Small intestine (tissue), 7 donors: ENCODE measurements at regions not wholly inside any gene's neighbourhood (a gene's known extent, or its start where the extent isn't known, plus 50 kb on each side); places are given as distances from the start of the nearest gene placed in this dataset.
"Not testable (repeated sequence)": the region's sequence is repeated elsewhere in the genome, so short reads cannot be mapped to it uniquely, and the experiment has no call there.

Source experiments
- DNase-seq, 2 donors: peaks; one replicate each; pipeline versions ENCODE4 v3.0.0 to v3.0.0-alpha.2; 2013
- FAIRE-seq: peaks from 2 replicates; lab custom pipeline; 2012; peaks lifted over from hg19 to GRCh38; lab: Jason Lieb, UNC
- H3K27ac ChIP-seq, 3 donors: one replicate each; pipeline ENCODE4 v1.5.1; 2013; ENCODE audit warnings: low read length in 2 of 3, mild to moderate bottlenecking in 2 of 3, control low read depth in 1 of 3, inconsistent platforms in 1 of 3, low read depth in 1 of 3, moderate library complexity in 1 of 3
- H3K27me3 ChIP-seq, 3 donors: one replicate each; pipeline ENCODE4 v1.6.1; 2013; ENCODE audit warnings: low read length in 3 of 3, inconsistent platforms in 1 of 3; ENCODE audit not compliant: control insufficient read depth in 3 of 3, insufficient read depth in 3 of 3
- H3K36me3 ChIP-seq, 3 donors: one replicate each; pipeline ENCODE4 v1.6.1; 2013; ENCODE audit warnings: low read length in 3 of 3, inconsistent platforms in 1 of 3, low read depth in 1 of 3, mild to moderate bottlenecking in 1 of 3, moderate library complexity in 1 of 3; ENCODE audit not compliant: control insufficient read depth in 3 of 3, insufficient read depth in 2 of 3
- H3K4me1 ChIP-seq, 3 donors: one replicate each; pipeline ENCODE4 v1.6.1; 2013; ENCODE audit warnings: low read length in 2 of 3, inconsistent platforms in 1 of 3, low read depth in 1 of 3, mild to moderate bottlenecking in 1 of 3, moderate library complexity in 1 of 3; ENCODE audit not compliant: control insufficient read depth in 3 of 3, insufficient read depth in 2 of 3
- H3K4me3 ChIP-seq, 3 donors: one replicate each; pipeline ENCODE4 v1.5.1; 2013; ENCODE audit warnings: low read length in 3 of 3, control low read depth in 1 of 3, inconsistent platforms in 1 of 3, low read depth in 1 of 3, mild to moderate bottlenecking in 1 of 3, moderate library complexity in 1 of 3
- H3K9me3 ChIP-seq, 2 donors: one replicate each; pipeline ENCODE4 v1.6.1; 2013; ENCODE audit warnings: low read depth in 1 of 2, low read length in 1 of 2; ENCODE audit not compliant: control insufficient read depth in 2 of 2, insufficient read depth in 1 of 2
- WGBS, 3 donors: extraction: QIAGEN DNeasy Blood & Tissue Kit; methylation state at CpG; one replicate each; pipeline ENCODE4 v1.1.7; 2013; 5-methylcytosine and 5-hydroxymethylcytosine counted together
- donor health status: healthy with polysubstance abuse.
- donor health status: control.
- donor health status: control.
- donor health status: Bipolar disorder and iron deficiency.
- donor health status: healthy.

DNA sequence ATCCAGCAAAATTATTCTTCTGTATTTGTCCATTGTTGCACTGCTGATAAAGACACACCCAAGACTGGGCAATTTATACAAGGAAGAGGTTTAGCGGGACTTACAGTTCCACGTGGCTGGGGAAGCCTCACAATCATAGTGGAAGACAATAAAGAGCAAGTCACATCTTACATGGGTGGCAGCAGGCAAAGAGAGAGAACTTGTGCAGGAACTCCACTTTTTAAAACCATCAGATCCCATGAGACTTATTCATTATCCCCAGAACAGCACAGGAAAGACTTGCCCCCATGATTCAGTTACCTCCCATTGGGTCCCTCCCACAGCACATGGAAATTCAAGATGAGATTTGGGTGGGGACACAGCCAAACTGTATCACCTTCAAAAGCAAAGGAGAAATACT, 286.5 kb upstream of the ECI2 start:
- peaks cover 0 to 10% of the 10 kb centered on the region in 2 donors for H3K9me3 ChIP-seq
- H3K27me3 ChIP-seq = no peaks in the 10 kb centered on the region
- FAIRE-seq (no peak), DNase-seq (no peak)
- 4 to 63% (median 16%) methylated on average over 2 of the region's 2 CpGs for WGBS, 3 donors
- H3K4me1 ChIP-seq = no peaks in the 10 kb centered on the region
- H3K27ac ChIP-seq = no peak overlapping the region
- no peaks in the 10 kb centered on the region for H3K36me3 ChIP-seq
- no peak overlapping the region for H3K4me3 ChIP-seq

- no peak overlapping the region for H3K27ac ChIP-seq
- no peaks in the 10 kb centered on the region for H3K4me1 ChIP-seq
- H3K27me3 ChIP-seq = no peaks in the 10 kb centered on the region
- H3K36me3 ChIP-seq = no peaks in the 10 kb centered on the region
- no peak overlapping the region for H3K4me3 ChIP-seq
- H3K9me3 ChIP-seq = peaks cover 0 to 10% of the 10 kb centered on the region in 2 donors
- WGBS, 3 donors = 67 to 75% (median 71%) methylated on average over 4 of the region's 4 CpGs
- DNase-seq (no peak), FAIRE-seq (no peak)
Measured at GRCh38 chr6:4420160-4420865, 284.9 kb upstream of the ECI2 start.

- no peak overlapping the region for H3K4me3 ChIP-seq
- no peak overlapping the region for H3K27ac ChIP-seq
- no peaks in the 10 kb centered on the region for H3K4me1 ChIP-seq
- no peaks in the 10 kb centered on the region for H3K36me3 ChIP-seq
- 4 to 94% (median 37%) methylated on average over 1 of the region's 1 CpG for WGBS, 3 donors
- no peaks in the 10 kb centered on the region for H3K27me3 ChIP-seq
- peaks cover 0 to 8% of the 10 kb centered on the region in 2 donors for H3K9me3 ChIP-seq
- no peak for FAIRE-seq
- DNase-seq = no peak
Measured at GRCh38 chr6:4415549-4415948, 280.2 kb upstream of the ECI2 start.

- not testable (repeated sequence) for DNase-seq, H3K27me3 ChIP-seq, H3K27ac ChIP-seq, H3K9me3 ChIP-seq, H3K36me3 ChIP-seq, H3K4me1 ChIP-seq, H3K4me3 ChIP-seq, FAIRE-seq
- WGBS, 3 donors = 66 to 85% (median 82%) methylated on average over 6 of the region's 6 CpGs
Measured at GRCh38 chr6:4414078-4414477, 278.7 kb upstream of the ECI2 start.

DNA sequence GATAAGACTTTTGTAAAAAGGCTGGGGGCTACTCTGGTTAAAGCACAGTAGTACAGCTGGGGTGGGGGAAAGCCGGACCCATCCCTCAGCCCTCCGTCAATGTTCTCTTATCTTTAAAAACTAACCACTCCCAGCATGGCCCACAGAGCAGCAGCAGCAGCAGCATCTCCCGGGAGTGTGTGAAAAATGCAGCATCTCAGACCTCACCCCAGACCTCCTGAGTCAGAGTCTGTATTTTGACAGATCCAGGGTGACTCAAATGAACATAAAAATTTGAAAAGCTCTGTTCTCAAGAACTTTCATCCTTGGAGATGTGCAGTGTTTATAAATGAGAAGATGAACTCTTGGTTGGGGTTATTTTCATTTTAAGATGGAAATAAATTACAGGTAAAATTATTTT, 277.7 kb upstream of the ECI2 start:
- no peaks in the 10 kb centered on the region for H3K36me3 ChIP-seq
- H3K4me3 ChIP-seq = no peak overlapping the region
- DNase-seq (no peak), FAIRE-seq (no peak)
- no peaks in the 10 kb centered on the region for H3K4me1 ChIP-seq
- H3K9me3 ChIP-seq = peaks cover 0 to 5% of the 10 kb centered on the region in 2 donors
- H3K27ac ChIP-seq = no peak overlapping the region
- H3K27me3 ChIP-seq = no peaks in the 10 kb centered on the region
- WGBS, 3 donors = 48 to 73% (median 72%) methylated on average over 3 of the region's 3 CpGs

DNA sequence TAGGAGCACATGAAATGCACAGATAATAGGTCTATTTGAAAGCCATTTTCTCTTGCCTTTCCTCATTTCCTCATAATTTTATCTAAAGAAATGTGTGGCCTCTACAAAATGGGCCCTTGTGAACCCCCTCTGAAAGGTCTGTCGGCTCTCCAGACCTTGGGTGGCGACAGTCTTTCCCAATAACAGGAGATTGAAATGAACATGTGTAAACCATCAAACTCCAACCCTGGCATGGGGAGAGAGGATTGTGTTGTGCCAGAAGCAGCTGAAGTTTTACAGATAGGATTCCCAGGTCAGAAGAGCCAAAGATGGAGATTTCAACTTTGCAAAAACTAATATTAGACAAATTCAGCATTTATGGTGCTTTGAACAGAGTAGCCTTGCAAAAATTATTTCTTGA, 277.1 kb upstream of the ECI2 start:
- no peaks in the 10 kb centered on the region for H3K4me1 ChIP-seq
- DNase-seq = no peak
- no peak overlapping the region for H3K4me3 ChIP-seq
- H3K9me3 ChIP-seq = peaks cover 0 to 5% of the 10 kb centered on the region in 2 donors
- WGBS, 3 donors = 84 to 93% (median 91%) methylated on average over 2 of the region's 2 CpGs
- FAIRE-seq = no peak
- no peak overlapping the region for H3K27ac ChIP-seq
- H3K27me3 ChIP-seq = no peaks in the 10 kb centered on the region
- H3K36me3 ChIP-seq = no peaks in the 10 kb centered on the region

DNA sequence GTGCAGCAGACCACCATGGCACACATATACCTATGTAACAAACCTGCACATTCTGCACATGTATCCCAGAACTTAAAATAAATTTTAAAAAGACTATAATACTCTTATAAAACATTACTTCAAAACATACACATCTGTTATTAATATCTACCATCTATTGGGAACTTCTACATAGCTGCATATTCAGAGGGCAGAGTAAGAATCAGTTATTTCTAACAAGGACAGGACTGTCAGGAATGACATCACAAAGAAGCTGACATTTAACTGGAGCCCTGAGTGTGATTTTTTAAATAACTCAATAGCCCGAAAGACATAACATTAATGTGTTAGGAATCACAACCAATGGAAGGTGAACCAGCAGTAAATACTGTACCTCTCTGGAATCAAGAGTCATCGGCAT, 276.7 kb upstream of the ECI2 start:
- Histone ChIP-seq H3K9me3 (peaks cover 0 to 5% of the 10 kb centered on the region in 2 donors), H3K4me1 (no peaks in the 10 kb centered on the region), H3K4me3 (no peak overlapping the region), H3K27ac (no peak overlapping the region), H3K36me3 (no peaks in the 10 kb centered on the region), H3K27me3 (no peaks in the 10 kb centered on the region)
- FAIRE-seq = no peak
- no peak for DNase-seq
- 45 to 47% (median 46%) methylated on average over 2 of the region's 2 CpGs for WGBS, 3 donors

- H3K27ac ChIP-seq, H3K27me3 ChIP-seq, H3K4me1 ChIP-seq, FAIRE-seq, DNase-seq, H3K36me3 ChIP-seq, H3K9me3 ChIP-seq, H3K4me3 ChIP-seq: not testable (repeated sequence)
- 39 to 74% (median 57%) methylated on average over 1 of the region's 1 CpG for WGBS, 3 donors
Measured at GRCh38 chr6:4407710-4408109, 272.3 kb upstream of the ECI2 start.
